Caco-2 (cell line): ENCODE measurements at regions not wholly inside any gene's neighbourhood (a gene's known extent, or its start where the extent isn't known, plus 50 kb on each side); places are given as distances from the start of the nearest gene placed in this dataset.

Experiments
- BruUV-seq: library from RNA; stranded (reverse); fragments of 400-500 nt; replicated peaks from 2 replicates; lab custom pipeline; 2021; lab: Mats Ljungman, UMichigan
- CTCF ChIA-PET: fragments of 300-600 bp; sonication (Branson Sonifier 250); formaldehyde crosslinking; loops from one replicate; lab custom pipeline; 2022; ENCODE audit warnings: antibody characterized with exemption; lab: Charles Lee
- POLR2A ChIA-PET: fragments of 300-600 bp; sonication (Branson Sonifier 250); formaldehyde crosslinking; loops from one replicate; lab custom pipeline; 2022; ENCODE audit warnings: antibody characterized with exemption; lab: Charles Lee
- DNase-seq, 2 experiments: peaks; one replicate each; pipeline versions ENCODE4 v3.0.0 to v3.0.0-alpha.2; 2020 to 2022
- H3K27me3 ChIP-seq: replicated peaks from 2 replicates; pipeline ENCODE4 v1.6.0; 2011; ENCODE audit warnings: low read length; ENCODE audit not compliant: control insufficient read depth, insufficient read depth
- H3K36me3 ChIP-seq: 2 replicates; pipeline ENCODE4 v1.5.1; 2011; ENCODE audit warnings: low read length; ENCODE audit not compliant: control insufficient read depth, insufficient read depth
- H3K4me1 ChIP-seq: fragments of 250-450 bp; sonication (Bioruptor Pico); 2 replicates; pipeline ENCODE4 v1.5.1; 2020; ENCODE audit warnings: mild to moderate bottlenecking
- H3K4me3 ChIP-seq: 2 replicates; pipeline ENCODE4 v1.5.1; 2011; ENCODE audit warnings: low read depth, mild to moderate bottlenecking, control low read depth, low read length
- H3K9me3 ChIP-seq: fragments of 250-450 bp; sonication (Bioruptor Pico); 2 replicates; pipeline ENCODE4 v1.5.1; 2020; ENCODE audit warnings: mild to moderate bottlenecking, moderate library complexity
- H3K27ac Mint-ChIP-seq: one replicate; pipeline ENCODE4 v1.8.0; 2022; ENCODE audit warnings: mixed read lengths; ENCODE audit not compliant: unreplicated experiment
- H3K27me3 Mint-ChIP-seq: one replicate; pipeline ENCODE4 v1.8.0; 2022; ENCODE audit warnings: mixed read lengths; ENCODE audit not compliant: insufficient read depth, unreplicated experiment
- H3K36me3 Mint-ChIP-seq: one replicate; pipeline ENCODE4 v1.8.0; 2022; ENCODE audit warnings: mild to moderate bottlenecking, mixed read lengths; ENCODE audit not compliant: insufficient read depth, unreplicated experiment
- H3K4me1 Mint-ChIP-seq: one replicate; pipeline ENCODE4 v1.8.0; 2022; ENCODE audit warnings: low read depth, mixed read lengths; ENCODE audit not compliant: unreplicated experiment
- H3K4me3 Mint-ChIP-seq: one replicate; pipeline ENCODE4 v1.8.0; 2022; ENCODE audit warnings: mild to moderate bottlenecking, moderate library complexity, mixed read lengths; ENCODE audit not compliant: unreplicated experiment
- H3K9me3 Mint-ChIP-seq: one replicate; pipeline ENCODE4 v1.8.0; 2022; ENCODE audit warnings: mixed read lengths; ENCODE audit not compliant: unreplicated experiment
- intact Hi-C: fragments of 100-400 bp; cut with micrococcal nuclease; formaldehyde crosslinking; loops from one replicate; pipeline ENCODE4 v1.10.0; 2022; ENCODE audit not compliant: unreplicated experiment
- TF ChIP-seq, protein P1 (sequence below), 2 experiments: fragments of 200-600 bp in 1 of 2; IDR thresholded peaks; 1 replicate in 1 of 2; 2 replicates in 1 of 2; pipeline versions ENCODE4 v1.5.1 to v1.8.0; 2011 to 2022; ENCODE audit warnings: antibody characterized with exemption in 1 of 2, control low read depth in 1 of 2, inconsistent platforms in 1 of 2, low read depth in 1 of 2, low read length in 1 of 2, mild to moderate bottlenecking in 1 of 2, moderate library complexity in 1 of 2; ENCODE audit not compliant: insufficient read depth in 1 of 2, severe bottlenecking in 1 of 2, unreplicated experiment in 1 of 2

GRCh38 chr4:24674279-24674678, 89.9 kb upstream of the DHX15 start:
- H3K27ac Mint-ChIP-seq, result no peak overlapping the region
- BruUV-seq, result no TSS peak
- H3K36me3 Mint-ChIP-seq, result no peaks in the 10 kb centered on the region
- no peaks in the 10 kb centered on the region for H3K4me1 ChIP-seq
- TF ChIP-seq, protein P1, sequence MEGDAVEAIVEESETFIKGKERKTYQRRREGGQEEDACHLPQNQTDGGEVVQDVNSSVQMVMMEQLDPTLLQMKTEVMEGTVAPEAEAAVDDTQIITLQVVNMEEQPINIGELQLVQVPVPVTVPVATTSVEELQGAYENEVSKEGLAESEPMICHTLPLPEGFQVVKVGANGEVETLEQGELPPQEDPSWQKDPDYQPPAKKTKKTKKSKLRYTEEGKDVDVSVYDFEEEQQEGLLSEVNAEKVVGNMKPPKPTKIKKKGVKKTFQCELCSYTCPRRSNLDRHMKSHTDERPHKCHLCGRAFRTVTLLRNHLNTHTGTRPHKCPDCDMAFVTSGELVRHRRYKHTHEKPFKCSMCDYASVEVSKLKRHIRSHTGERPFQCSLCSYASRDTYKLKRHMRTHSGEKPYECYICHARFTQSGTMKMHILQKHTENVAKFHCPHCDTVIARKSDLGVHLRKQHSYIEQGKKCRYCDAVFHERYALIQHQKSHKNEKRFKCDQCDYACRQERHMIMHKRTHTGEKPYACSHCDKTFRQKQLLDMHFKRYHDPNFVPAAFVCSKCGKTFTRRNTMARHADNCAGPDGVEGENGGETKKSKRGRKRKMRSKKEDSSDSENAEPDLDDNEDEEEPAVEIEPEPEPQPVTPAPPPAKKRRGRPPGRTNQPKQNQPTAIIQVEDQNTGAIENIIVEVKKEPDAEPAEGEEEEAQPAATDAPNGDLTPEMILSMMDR (IDR thresholded peaks at IDR 0.05; ENCODE audit: insufficient read depth in 1 of 2, low read depth in 1 of 2, low read length in 1 of 2, severe bottlenecking in 1 of 2, unreplicated experiment in 1 of 2), result no peak
- H3K36me3 ChIP-seq, result no peaks in the 10 kb centered on the region
- H3K4me3 ChIP-seq, result no peak overlapping the region
- no peak for DNase-seq
- intact Hi-C loops, result no loop called here
- POLR2A ChIA-PET, result no interaction called here
- H3K4me3 Mint-ChIP-seq, result no peak overlapping the region
- H3K4me1 Mint-ChIP-seq, result peaks cover 6% of the 10 kb centered on the region
- H3K9me3 Mint-ChIP-seq, result no peaks in the 10 kb centered on the region
- no peaks in the 10 kb centered on the region; the same call in 1 of the 2 replicates for H3K9me3 ChIP-seq
- no peaks in the 10 kb centered on the region for H3K27me3 ChIP-seq
- CTCF ChIA-PET, result no interaction called here
- no peaks in the 10 kb centered on the region for H3K27me3 Mint-ChIP-seq

DNA sequence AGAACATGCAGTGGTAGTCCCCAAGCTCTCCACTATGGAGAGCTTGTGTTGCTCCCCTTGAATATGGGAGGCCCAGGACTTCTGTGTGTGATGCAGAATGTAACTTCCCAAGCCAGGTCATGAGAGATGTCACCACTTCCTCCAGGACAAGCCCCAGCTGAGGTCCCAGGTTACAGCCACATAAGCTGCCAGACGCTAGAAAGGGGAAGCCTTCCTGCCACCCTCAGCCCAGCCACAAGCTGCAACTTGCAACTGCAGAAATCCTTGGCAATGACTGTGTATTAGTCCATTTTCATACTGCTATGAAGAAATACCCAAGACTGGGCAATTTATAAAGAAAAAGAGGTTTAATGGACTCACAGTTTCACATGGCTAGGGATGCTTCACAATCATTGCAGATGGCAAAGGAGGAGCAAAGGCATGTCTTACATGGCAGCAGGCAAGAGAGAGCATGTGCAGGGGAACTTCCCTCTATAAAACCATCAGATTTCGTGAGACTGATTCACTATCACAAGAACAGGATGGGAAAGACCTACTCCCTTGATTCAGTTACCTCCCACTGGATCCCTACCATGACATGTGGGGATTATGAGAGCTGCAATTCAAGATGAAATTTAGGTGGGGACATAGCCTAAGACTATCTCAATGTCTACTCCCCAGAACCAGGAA, 91.5 kb upstream of the DHX15 start:
- Histone ChIP-seq H3K36me3 (no peaks in the 10 kb centered on the region), H3K4me1 (no peaks in the 10 kb centered on the region), H3K4me3 (no peak overlapping the region), H3K27me3 (no peaks in the 10 kb centered on the region), H3K9me3 (no peaks in the 10 kb centered on the region; the same call in 1 of the 2 replicates)
- Mint-ChIP-seq H3K27ac (no peak overlapping the region), H3K9me3 (no peaks in the 10 kb centered on the region), H3K36me3 (no peaks in the 10 kb centered on the region), H3K4me3 (no peak overlapping the region), H3K4me1 (peaks cover 6% of the 10 kb centered on the region), H3K27me3 (no peaks in the 10 kb centered on the region)
- no peak for DNase-seq
- no TSS peak for BruUV-seq
- ChIA-PET POLR2A (no interaction called here), CTCF (no interaction called here)
- TF ChIP-seq, protein P1 (IDR thresholded peaks at IDR 0.05; ENCODE audit: insufficient read depth in 1 of 2, low read depth in 1 of 2, low read length in 1 of 2, severe bottlenecking in 1 of 2, unreplicated experiment in 1 of 2), result no peak
- intact Hi-C loops, result no loop called here

DNA sequence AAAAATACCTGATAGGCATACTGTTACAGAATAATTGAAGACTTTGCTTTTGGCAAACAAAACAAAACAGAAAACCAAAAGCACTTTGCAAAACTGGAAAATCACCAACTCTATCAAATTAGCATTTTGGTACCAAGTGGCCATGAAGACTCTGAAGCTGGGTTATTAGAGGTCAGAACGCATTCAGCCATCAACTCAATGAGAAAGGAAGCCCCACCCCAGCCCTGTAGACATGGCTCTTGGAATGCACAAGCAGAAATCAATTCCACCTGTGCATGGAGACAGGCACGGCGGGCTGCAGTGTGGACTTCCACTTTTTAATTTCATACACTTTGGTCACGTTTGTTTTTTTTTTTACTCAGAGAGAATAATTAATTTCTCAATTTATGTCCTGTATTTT, 93.6 kb upstream of the DHX15 start:
- CTCF ChIA-PET, result no interaction called here

More for the DNA sequence above, 93.6 kb upstream of the DHX15 start:
- H3K4me1 ChIP-seq, result no peaks in the 10 kb centered on the region
- no peak overlapping the region for H3K4me3 Mint-ChIP-seq
- H3K27me3 ChIP-seq, result no peaks in the 10 kb centered on the region
- no peaks in the 10 kb centered on the region for H3K36me3 ChIP-seq
- no peak overlapping the region for H3K4me3 ChIP-seq
- H3K36me3 Mint-ChIP-seq, result peaks cover 2% of the 10 kb centered on the region
- TF ChIP-seq, protein P1 (IDR thresholded peaks at IDR 0.05; ENCODE audit: insufficient read depth in 1 of 2, low read depth in 1 of 2, low read length in 1 of 2, severe bottlenecking in 1 of 2, unreplicated experiment in 1 of 2), result no peak
- no peaks in the 10 kb centered on the region for H3K4me1 Mint-ChIP-seq
- no peaks in the 10 kb centered on the region for H3K27me3 Mint-ChIP-seq
- intact Hi-C loops, result no loop called here
- POLR2A ChIA-PET, result no interaction called here
- no peaks in the 10 kb centered on the region; the same call in 1 of the 2 replicates for H3K9me3 ChIP-seq
- DNase-seq, result no peak
- H3K9me3 Mint-ChIP-seq, result no peaks in the 10 kb centered on the region
- no peak overlapping the region for H3K27ac Mint-ChIP-seq
- BruUV-seq, result no TSS peak
